ENCODE measurements at regions not wholly inside any gene's neighbourhood (a gene's known extent, or its start where the extent isn't known, plus 50 kb on each side); places are given as distances from the start of the nearest gene placed in this dataset.

DNA sequence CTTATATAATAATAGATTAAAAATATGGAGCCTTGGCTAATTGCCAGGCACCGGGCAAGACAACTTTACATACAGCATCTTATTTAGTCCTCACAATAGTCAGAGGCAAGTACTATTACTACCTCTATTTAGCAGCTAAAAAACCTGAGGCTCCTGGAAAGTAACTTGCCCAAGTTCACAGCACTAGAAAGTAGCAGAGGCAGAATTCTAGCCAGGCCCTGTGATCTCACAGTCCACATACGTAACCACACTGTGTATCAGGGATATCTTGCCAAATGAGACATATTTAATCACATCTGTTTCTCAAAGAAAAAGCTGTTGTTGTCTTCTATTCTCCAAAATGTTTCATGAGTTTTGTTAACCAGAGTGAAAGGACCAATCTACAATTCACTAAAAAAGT, 378.5 kb downstream of the PLPP3 start:
- Histone ChIP-seq H3K27me3 (replicated peaks) (no peaks in the 10 kb centered on the region), H3K4me3 (ENCODE audit: low read depth, low read length) (no peak overlapping the region), H3K27ac (no peak overlapping the region), H3K36me3 (replicated peaks) (no peaks in the 10 kb centered on the region)
- no peak for DNase-seq
- TF ChIP-seq, protein P1, sequence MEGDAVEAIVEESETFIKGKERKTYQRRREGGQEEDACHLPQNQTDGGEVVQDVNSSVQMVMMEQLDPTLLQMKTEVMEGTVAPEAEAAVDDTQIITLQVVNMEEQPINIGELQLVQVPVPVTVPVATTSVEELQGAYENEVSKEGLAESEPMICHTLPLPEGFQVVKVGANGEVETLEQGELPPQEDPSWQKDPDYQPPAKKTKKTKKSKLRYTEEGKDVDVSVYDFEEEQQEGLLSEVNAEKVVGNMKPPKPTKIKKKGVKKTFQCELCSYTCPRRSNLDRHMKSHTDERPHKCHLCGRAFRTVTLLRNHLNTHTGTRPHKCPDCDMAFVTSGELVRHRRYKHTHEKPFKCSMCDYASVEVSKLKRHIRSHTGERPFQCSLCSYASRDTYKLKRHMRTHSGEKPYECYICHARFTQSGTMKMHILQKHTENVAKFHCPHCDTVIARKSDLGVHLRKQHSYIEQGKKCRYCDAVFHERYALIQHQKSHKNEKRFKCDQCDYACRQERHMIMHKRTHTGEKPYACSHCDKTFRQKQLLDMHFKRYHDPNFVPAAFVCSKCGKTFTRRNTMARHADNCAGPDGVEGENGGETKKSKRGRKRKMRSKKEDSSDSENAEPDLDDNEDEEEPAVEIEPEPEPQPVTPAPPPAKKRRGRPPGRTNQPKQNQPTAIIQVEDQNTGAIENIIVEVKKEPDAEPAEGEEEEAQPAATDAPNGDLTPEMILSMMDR (IDR thresholded peaks at IDR 0.05; ENCODE audit: low read depth, low read length, missing control alignments): no peak
- in situ Hi-C loops (cut with HindIII; ENCODE audit: low pct_ligation_motif_present, low sequenced_read_pairs): no loop called here

DNA sequence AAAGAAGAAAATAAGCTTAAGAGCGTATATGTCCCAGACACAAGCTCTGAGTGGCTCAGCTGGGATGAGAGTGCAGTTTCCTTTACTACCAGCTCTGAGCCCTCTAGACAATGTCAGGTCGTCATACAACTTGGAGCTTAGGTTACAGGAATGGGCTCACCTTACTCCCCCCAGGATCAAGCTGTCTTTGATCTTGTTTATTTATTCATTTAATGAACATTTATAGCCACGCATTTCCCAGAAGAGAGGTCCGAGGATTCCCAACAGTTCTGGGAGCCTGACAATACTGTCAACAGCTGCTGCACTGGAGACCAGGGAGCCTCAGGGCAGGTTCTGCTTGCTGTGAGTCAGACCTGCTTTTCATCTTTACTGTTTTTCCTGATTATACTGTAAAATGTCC, 378.9 kb downstream of the PLPP3 start:
- in situ Hi-C loops (cut with HindIII; ENCODE audit: low pct_ligation_motif_present, low sequenced_read_pairs): no loop called here

DNA sequence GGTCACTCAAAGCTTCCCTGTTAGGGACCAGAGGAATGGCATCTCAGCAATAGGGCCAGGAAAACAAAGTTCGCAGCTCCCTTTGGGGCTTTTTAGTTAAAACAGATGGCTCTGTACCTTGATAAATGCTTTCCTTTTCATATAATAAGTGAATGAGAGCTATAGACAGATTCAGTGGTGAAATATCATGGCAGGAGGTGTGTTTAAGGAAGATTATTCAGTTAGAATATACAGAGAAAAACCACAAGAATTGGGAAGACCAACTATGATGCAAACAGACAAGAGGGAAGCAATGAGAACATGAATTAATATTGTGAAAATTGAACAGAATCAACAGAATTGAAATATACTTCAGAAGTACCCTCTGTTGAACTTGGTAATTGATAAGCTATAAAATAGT, 379.4 kb downstream of the PLPP3 start:
- Histone ChIP-seq H3K4me3 (ENCODE audit: low read depth, low read length) (no peak overlapping the region), H3K27ac (no peak overlapping the region), H3K27me3 (replicated peaks) (no peaks in the 10 kb centered on the region), H3K36me3 (replicated peaks) (no peaks in the 10 kb centered on the region)
- in situ Hi-C loops (cut with HindIII; ENCODE audit: low pct_ligation_motif_present, low sequenced_read_pairs): no loop called here
- TF ChIP-seq, protein P1 (IDR thresholded peaks at IDR 0.05; ENCODE audit: low read depth, low read length, missing control alignments): no peak
- no peak for DNase-seq

More for the DNA sequence above, 378.9 kb downstream of the PLPP3 start:
- TF ChIP-seq, protein P1 (IDR thresholded peaks at IDR 0.05; ENCODE audit: low read depth, low read length, missing control alignments): no peak
- Histone ChIP-seq H3K4me3 (ENCODE audit: low read depth, low read length) (no peak overlapping the region), H3K27ac (no peak overlapping the region), H3K36me3 (replicated peaks) (no peaks in the 10 kb centered on the region), H3K27me3 (replicated peaks) (no peaks in the 10 kb centered on the region)
- DNase-seq: no peak

DNA sequence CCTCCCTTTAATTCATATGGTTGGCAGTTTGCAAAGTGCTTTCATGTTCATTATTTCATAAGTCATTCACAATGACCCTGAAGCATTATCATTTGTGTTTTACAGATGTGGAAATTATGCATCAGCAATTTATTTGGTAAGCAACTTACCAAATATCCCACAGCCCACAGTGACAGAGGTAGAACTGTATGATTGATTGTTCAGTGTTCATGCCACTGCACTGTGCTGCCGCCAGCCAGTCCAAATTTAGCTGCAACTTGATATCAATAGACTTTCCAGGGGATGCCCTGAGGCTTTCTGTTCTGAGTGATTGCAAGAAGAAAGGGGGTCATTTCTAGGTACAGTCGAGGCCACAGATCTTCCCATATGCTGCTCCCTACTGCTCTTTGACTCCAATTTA, 380.3 kb downstream of the PLPP3 start:
- in situ Hi-C loops (cut with HindIII; ENCODE audit: low pct_ligation_motif_present, low sequenced_read_pairs): no loop called here
- Histone ChIP-seq H3K4me3 (ENCODE audit: low read depth, low read length) (no peak overlapping the region), H3K27ac (no peak overlapping the region), H3K27me3 (replicated peaks) (no peaks in the 10 kb centered on the region), H3K36me3 (replicated peaks) (no peaks in the 10 kb centered on the region)
- TF ChIP-seq, protein P1 (IDR thresholded peaks at IDR 0.05; ENCODE audit: low read depth, low read length, missing control alignments): no peak
- DNase-seq: no peak

DNA sequence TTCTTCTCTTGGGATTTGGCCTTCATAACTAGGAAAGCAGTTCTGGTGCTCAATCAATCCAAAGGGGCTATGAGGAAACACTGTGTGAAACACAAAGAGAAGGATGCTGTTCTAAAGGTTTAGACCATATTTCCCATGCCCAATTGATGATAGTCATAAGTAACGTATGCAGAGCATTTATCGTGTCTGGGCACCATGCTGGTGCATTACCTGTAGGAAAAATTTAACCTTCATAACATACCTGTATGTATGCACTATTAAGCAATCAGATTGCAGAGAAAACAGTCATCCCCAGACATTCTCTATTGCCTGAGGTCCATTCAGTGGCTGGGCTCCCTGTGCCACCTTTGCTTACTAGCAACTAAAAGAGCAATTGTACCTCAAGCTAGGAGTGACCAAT, 381.4 kb downstream of the PLPP3 start:
- TF ChIP-seq, protein P1 (IDR thresholded peaks at IDR 0.05; ENCODE audit: low read depth, low read length, missing control alignments): no peak
- no peak for DNase-seq
- H3K27me3 ChIP-seq (replicated peaks): no peaks in the 10 kb centered on the region
- H3K27ac ChIP-seq: no peak overlapping the region
- no peaks in the 10 kb centered on the region for H3K36me3 ChIP-seq (replicated peaks)
- in situ Hi-C loops (cut with HindIII; ENCODE audit: low pct_ligation_motif_present, low sequenced_read_pairs): no loop called here
- H3K4me3 ChIP-seq (ENCODE audit: low read depth, low read length): no peak overlapping the region

DNA sequence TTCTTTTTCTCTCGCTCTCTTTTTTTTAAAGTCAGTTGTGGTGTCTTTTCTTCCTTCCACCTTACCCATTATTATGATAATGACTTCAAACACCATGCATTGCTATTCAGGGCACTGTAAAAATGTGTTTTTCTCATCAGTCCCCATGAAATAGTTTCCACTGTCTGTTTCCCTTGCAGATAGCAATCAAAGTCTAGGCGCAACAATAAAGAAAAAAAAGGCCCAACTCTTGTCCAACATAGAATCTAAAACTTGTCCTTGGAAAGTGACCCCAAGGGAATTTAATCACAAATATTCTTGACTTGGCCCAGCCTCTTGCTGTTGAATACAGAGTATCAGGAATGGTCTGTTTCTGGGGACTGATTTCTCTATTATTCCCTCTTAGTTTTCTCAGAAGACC, 382.5 kb downstream of the PLPP3 start:
- DNase-seq: no peak
- Histone ChIP-seq H3K27ac (no peak overlapping the region), H3K36me3 (replicated peaks) (no peaks in the 10 kb centered on the region), H3K27me3 (replicated peaks) (no peaks in the 10 kb centered on the region), H3K4me3 (ENCODE audit: low read depth, low read length) (no peak overlapping the region)
- in situ Hi-C loops (cut with HindIII; ENCODE audit: low pct_ligation_motif_present, low sequenced_read_pairs): no loop called here
- TF ChIP-seq, protein P1 (IDR thresholded peaks at IDR 0.05; ENCODE audit: low read depth, low read length, missing control alignments): no peak
